Upper lobe of left lung (tissue), 4 donors: ENCODE measurements at regions not wholly inside any gene's neighbourhood (a gene's known extent, or its start where the extent isn't known, plus 50 kb on each side); places are given as distances from the start of the nearest gene placed in this dataset.

Source experiments
- CTCF ChIP-seq, 6 experiments: fragments of 450-650 bp in 4 of 6; fragments of 200-600 bp in 2 of 6; sonication (generic) in 2 of 6; IDR thresholded peaks; one replicate each; pipeline ENCODE4 v1.5.1; 2016 to 2019; ENCODE audit warnings: antibody characterized with exemption in 6 of 6
- POLR2A ChIP-seq, 4 donors: fragments of 450-650 bp; IDR thresholded peaks; one replicate each; pipeline ENCODE4 v1.5.1; 2016 to 2017; ENCODE audit warnings: antibody characterized with exemption in 4 of 4, mild to moderate bottlenecking in 2 of 4
- POLR2AphosphoS5 ChIP-seq, 2 donors: sonication (generic); formaldehyde crosslinking; IDR thresholded peaks; one replicate each; pipeline ENCODE4 v1.5.1; 2017; ENCODE audit warnings: antibody characterized with exemption in 2 of 2

- TF ChIP-seq CTCF (IDR thresholded peaks at IDR 0.05) (no peak), POLR2A (IDR thresholded peaks at IDR 0.05) (no peak), POLR2AphosphoS5 (IDR thresholded peaks at IDR 0.05) (no peak)
Measured at GRCh38 chr10:10780746-10781145, 236.9 kb upstream of the CELF2 start.
